Duodenal mucosa (tissue), 2 donors: ENCODE measurements at regions not wholly inside any gene's neighbourhood (a gene's known extent, or its start where the extent isn't known, plus 50 kb on each side); places are given as distances from the start of the nearest gene placed in this dataset.
"Not testable (repeated sequence)": the region's sequence is repeated elsewhere in the genome, so short reads cannot be mapped to it uniquely, and the experiment has no call there.

Experiments
- H3K27ac ChIP-seq: one replicate; pipeline ENCODE4 v1.7.0; 2013; ENCODE audit warnings: low read depth, low read length
- H3K27me3 ChIP-seq, 2 donors: one replicate each; pipeline ENCODE4 v1.7.0; 2013; ENCODE audit warnings: low read length in 2 of 2, control low read depth in 1 of 2; ENCODE audit not compliant: insufficient read depth in 2 of 2, control insufficient read depth in 1 of 2
- H3K36me3 ChIP-seq, 2 donors: one replicate each; pipeline ENCODE4 v1.7.0; 2013; ENCODE audit warnings: low read length in 2 of 2, control low read depth in 1 of 2; ENCODE audit not compliant: insufficient read depth in 2 of 2, control insufficient read depth in 1 of 2
- H3K4me1 ChIP-seq, 2 donors: one replicate each; pipeline ENCODE4 v1.7.0; 2013; ENCODE audit warnings: low read length in 2 of 2, control low read depth in 1 of 2; ENCODE audit not compliant: insufficient read depth in 2 of 2, control insufficient read depth in 1 of 2
- H3K4me3 ChIP-seq, 2 donors: one replicate each; pipeline ENCODE4 v1.7.0; 2013; ENCODE audit warnings: low read length in 2 of 2, low read depth in 1 of 2
- H3K9ac ChIP-seq, 2 donors: one replicate each; pipeline ENCODE4 v1.7.0; 2013; ENCODE audit warnings: low read length in 2 of 2, low read depth in 1 of 2
- H3K9me3 ChIP-seq, 2 donors: one replicate each; pipeline ENCODE4 v1.7.0; 2013; ENCODE audit warnings: low read length in 2 of 2, control low read depth in 1 of 2; ENCODE audit not compliant: control insufficient read depth in 1 of 2

DNA sequence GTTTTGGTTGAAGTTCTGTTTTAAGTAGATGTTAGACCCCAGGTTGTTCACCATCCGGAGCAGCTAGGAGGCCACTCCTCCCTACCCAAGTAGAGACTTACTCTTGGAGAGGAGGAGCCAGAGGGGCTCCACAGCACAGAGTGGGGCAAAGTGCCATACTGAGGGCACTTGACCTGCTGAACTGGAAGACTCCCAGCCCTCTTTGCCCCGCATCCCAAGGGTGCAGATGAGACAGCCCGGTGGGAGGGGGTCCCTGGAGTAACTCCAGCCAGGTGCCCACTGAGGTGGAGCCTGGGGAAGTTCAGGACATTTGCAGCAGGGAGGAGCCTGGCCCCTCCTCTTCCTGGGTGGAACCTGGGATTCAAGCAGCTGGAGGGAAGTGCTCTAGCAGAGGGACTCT, 102.1 kb upstream of the GPR6 start:
- Histone ChIP-seq H3K4me1 (no peaks in the 10 kb centered on the region), H3K9me3 (no peaks in the 10 kb centered on the region), H3K27me3 (no peaks in the 10 kb centered on the region), H3K27ac (no peak overlapping the region), H3K4me3 (no peak overlapping the region), H3K9ac (no peak overlapping the region), H3K36me3 (no peaks in the 10 kb centered on the region)

DNA sequence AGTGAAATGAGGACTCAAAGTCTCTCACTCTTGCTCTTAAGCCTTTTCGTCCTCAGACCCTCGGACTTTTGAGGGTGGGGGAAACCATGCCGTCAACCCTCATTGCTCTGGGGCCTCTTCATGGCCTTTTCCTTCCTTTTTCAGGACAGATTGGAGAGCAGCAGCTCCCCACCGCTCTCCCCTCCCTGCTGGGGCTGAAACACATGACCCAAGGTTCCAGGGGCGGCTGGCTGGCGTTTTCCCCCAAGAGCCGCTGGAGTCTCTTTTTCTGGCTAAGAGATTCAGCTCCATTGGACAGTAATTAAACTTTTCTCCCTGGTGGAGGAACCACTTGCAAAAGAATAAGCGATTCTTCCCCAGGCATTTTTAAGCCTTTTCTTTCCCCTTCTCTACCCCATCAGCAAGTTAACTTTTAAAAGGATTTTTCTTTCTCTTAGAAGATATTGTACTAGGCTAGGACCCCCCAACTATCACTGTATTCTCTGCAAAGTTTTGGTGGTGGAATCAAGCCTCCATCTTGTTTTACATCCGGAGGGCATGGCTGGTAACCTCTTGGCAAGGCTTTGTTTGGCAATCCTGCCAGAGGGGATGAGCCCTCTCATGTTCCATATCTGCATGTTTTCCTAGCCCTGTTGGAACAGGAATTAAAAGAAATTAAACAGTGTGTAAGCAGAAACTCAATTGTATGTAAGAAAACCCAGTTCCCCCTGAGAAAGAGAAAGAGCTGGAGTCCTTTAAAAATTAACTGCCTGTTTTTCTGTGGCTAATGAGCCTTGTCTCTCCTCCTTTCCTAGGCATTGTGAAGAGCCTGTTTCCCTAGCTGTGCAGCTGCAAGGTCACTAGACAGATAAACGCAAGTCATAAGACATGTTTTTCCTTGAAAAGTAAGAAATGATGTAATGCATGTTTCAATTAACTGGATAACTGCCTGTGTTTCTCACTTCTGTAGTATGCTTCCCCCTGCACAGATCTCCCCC, 100.8 kb upstream of the GPR6 start:
- Histone ChIP-seq H3K9ac (no peak overlapping the region), H3K4me1 (no peaks in the 10 kb centered on the region), H3K9me3 (no peaks in the 10 kb centered on the region), H3K27me3 (no peaks in the 10 kb centered on the region), H3K4me3 (no peak overlapping the region), H3K36me3 (no peaks in the 10 kb centered on the region), H3K27ac (no peak overlapping the region)

DNA sequence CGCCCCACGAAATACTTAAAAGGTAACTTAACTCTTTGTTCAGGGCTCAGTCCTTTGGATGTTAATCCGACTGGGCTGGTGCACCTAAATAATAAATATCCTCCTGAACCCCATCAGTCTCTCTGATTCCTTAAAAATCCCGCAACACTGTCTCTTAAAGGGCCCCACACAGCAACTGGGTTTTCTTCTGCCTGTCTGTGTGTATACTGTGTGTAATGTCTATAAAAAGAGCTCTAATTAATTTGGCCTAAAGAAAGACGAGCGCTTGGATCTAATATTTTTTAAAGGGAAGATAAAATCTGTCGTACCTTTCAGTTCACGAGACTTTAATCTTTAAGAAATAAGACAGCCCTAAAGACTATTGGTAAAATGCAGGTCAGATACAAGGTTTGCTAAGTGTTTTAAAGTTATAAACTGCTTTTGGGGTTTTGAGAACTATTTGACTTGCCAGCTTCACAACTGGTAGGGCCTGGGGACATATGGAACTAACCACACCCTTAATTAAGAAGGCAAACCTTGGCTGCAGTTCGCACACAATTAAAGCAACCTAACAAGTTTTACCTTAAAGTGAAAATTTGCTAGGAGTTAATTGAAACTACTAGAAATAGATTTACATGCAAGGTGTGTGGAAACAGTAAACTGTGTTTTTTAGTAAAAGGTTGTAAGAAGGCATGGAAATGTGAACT, 100.0 kb upstream of the GPR6 start:
- not testable (repeated sequence) for H3K36me3 ChIP-seq, H3K4me1 ChIP-seq, H3K27me3 ChIP-seq, H3K27ac ChIP-seq, H3K4me3 ChIP-seq, H3K9ac ChIP-seq, H3K9me3 ChIP-seq

DNA sequence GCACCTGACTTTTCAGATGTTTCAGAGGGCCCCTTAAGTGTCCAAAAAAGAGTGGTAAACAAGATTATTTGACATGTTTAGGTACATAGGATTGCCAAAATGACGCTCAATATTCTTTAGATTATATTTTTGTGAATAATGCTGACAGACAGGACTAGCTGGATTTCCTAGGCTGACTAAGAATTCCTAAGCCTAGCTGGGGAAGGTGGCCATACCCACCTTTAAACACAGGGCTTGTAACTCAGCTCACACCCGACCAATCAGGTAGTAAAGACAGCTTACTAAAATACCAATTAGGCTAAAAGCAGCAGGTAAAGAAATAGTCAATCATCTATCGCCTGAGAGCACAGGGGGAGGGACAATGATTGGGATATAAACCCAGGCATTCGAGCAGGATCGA, 99.0 kb upstream of the GPR6 start:
- not testable (repeated sequence) for H3K36me3 ChIP-seq, H3K9ac ChIP-seq, H3K27me3 ChIP-seq, H3K9me3 ChIP-seq, H3K4me1 ChIP-seq, H3K4me3 ChIP-seq, H3K27ac ChIP-seq

DNA sequence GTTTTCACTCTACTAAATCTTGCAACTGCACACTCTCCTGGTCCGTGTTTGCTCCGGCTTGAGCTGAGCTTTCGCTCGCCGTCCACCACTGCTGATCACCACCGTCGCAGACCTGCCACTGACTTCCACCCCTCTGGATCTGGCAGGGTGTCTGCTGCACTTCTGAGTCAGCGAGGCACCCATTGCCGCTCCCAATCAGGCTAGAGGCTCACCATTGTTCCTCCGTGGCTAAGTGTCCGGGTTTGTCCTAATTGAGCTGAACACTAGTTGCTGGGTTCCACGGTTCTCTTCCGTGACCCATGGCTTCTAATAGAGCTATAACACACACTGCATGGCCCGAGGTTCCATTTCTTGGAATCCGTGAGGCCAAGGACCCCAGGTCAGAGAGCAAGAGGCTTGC, 98.6 kb upstream of the GPR6 start:
- Histone ChIP-seq H3K4me1 (no peaks in the 10 kb centered on the region), H3K9ac (no peak overlapping the region), H3K27me3 (no peaks in the 10 kb centered on the region), H3K36me3 (no peaks in the 10 kb centered on the region), H3K4me3 (no peak overlapping the region), H3K27ac (no peak overlapping the region), H3K9me3 (no peaks in the 10 kb centered on the region)

DNA sequence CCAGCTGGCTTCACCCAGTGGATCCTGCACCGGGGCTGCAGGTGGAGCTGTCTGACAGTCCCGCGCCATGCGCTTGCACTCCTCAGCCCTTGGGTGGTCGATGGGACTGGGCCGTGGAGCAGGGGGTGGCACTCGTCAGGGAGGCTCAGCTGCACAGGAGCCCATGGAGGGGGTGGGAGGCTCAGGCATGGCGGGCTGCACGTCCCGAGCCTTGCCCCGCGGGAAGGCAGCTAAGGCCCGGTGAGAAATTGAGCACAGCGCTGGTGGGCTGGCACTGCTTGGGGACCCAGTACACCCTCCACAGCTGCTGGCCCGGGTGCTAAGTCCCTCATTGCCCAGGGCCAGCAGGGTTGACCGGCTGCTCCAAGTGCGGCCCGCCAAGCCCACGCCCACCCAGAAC, 97.0 kb upstream of the GPR6 start:
- not testable (repeated sequence) for H3K36me3 ChIP-seq, H3K4me3 ChIP-seq, H3K27ac ChIP-seq, H3K9ac ChIP-seq, H3K9me3 ChIP-seq, H3K27me3 ChIP-seq, H3K4me1 ChIP-seq

DNA sequence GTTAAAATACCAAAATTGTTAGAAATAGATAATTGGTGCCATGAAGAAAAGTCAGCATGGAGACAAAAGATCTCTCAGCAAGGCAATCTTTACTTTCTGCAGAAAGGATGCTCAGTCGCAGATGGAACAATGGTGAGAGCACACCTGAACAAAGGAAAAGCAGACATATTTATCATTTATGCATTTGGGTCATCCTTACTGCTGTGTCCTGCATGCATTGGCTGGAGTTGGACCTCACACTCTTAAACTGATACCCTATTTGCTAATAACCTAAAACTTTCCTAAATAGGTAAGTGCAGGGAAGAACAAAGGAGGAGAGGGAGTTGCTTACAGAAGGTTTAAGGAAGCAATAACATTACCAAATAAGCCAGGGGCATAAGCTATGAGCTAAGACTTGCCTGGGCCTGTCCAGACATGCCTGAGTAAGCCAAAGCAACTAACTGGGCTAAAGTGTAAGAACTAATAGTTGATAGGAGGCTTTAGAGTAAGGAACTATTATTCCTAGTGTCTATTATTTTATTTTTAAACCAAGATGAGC, 96.1 kb upstream of the GPR6 start:
- not testable (repeated sequence) for H3K4me3 ChIP-seq, H3K4me1 ChIP-seq, H3K9me3 ChIP-seq, H3K27ac ChIP-seq, H3K27me3 ChIP-seq, H3K36me3 ChIP-seq, H3K9ac ChIP-seq

DNA sequence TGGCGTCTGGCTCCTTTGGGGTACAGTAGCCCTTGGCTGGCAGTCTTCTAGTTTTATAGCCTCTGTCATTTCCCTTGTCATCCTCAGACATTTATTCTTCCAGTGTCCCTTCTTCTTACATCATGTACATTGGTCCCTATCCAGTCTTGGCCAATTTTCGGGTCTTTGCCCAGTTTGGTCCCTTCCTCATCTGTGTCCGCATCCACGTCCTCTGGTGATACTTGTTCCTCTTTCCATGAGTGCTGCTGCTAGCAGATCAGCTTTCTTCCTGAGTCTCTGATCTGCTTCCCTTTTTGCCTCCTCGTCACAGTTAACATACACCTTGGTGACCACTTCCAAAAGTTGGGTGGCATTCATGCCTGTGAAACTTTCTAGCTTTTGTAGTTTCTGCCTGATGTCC, 86.2 kb upstream of the GPR6 start:
- Histone ChIP-seq H3K27ac (no peak overlapping the region), H3K9ac (no peak overlapping the region), H3K4me1 (peaks cover 12 to 16% of the 10 kb centered on the region in 2 donors)

DNA sequence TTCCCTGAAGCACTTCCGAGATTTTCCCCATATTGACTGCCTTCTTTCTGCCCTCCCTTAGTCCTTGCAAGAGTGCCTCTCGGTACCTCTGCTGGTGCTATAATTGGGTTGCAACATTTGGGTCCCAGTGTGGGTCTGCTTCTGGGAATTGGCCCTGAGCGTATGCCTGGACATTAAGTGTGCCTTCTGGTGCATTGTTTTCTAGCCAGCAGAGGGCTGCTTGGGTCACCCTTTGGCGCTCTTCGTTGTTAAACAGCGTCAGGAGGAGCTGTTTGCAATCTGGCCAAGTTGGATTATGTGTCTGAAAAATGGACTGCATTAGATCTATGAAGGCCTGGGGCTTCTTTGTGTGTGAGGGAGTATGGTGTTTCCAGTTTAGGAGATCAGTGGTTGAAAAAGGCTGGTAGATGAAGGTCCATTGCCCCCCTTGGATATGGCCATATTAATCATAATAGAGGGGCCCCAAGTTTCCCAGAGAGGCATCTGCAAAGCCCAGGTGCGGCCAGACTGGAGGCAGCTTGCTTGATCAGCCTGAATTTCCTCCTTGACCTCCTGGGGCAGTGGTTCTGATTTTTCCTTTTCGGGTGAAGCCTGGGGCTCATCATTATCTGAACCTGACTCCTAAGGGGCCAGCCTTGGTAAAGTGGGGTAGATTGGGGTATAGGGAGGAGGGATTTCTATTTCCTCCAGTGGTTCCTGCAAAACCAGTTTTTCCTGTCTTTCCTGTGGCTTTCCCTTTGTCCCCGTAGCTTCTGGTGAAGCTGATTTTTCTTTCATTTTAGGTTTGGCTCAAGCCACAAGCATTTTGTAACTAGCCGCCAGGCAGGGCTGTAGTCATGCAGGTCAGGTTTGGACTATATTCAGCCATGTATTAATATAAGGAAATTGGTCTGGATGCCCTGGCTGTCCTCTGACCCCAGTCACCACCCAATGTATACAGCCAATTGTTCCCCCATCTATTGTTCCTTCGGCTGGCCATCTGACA, 85.4 kb upstream of the GPR6 start:
- H3K9me3 ChIP-seq = no peaks in the 10 kb centered on the region
- peaks cover 12 to 16% of the 10 kb centered on the region in 2 donors for H3K4me1 ChIP-seq
- H3K27ac ChIP-seq = no peak overlapping the region
- no peaks in the 10 kb centered on the region for H3K36me3 ChIP-seq
- peak overlapping the region; percentile 20 to 42 for H3K4me3 ChIP-seq
- H3K27me3 ChIP-seq = no peaks in the 10 kb centered on the region
- H3K9ac ChIP-seq = no peak overlapping the region

More for the DNA sequence above, 86.2 kb upstream of the GPR6 start:
- Histone ChIP-seq H3K9me3 (no peaks in the 10 kb centered on the region), H3K36me3 (no peaks in the 10 kb centered on the region), H3K4me3 (no peak overlapping the region), H3K27me3 (no peaks in the 10 kb centered on the region)
